GM04504 (cell line): ENCODE measurements at regions not wholly inside any gene's neighbourhood (a gene's known extent, or its start where the extent isn't known, plus 50 kb on each side); places are given as distances from the start of the nearest gene placed in this dataset.

ENCODE experiments used
- DNase-seq: peaks from one replicate; pipeline ENCODE4 v3.0.0-alpha.2; 2012; ENCODE audit warnings: low read depth

DNA sequence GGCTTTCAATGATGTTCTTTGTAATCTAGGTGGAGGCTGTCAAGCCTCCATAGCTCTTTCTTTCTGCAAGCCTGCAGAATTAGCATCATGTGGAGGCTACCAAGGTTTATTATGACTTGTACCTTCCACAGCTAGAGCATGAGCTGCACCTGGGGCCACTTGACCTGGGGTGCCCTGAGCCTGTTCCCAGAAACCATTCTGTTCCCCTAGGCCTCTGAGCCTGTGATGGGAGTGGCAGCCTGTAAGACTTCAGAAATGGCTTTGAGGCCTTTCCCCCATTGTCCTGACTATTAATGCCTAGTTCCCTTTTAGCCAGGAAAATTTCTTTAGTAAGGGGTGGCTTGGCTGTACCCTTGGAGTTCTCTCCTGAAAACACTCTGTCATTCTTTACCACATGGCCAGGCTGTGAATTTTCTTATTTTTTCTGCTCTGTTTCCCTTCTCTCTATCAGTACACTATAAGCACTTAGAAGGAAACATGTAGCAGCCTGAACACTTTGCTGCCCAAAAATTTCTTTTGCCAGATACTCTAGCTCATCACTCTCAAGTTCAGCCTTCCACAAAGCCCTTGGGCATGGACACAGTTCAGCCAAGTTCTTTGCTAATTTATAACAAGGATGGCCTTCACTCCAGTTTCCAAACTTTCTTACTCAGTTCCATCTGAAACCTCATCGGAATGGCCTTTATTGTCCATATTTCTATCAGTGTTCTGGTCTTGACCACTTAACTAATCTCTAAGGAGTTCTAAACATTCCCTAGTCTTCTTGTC is 61.4 kb upstream of the NR3C1 start:
- no peak for DNase-seq

GRCh38 chr5:143462431-143462830 is 58.9 kb upstream of the NR3C1 start:
- no peak for DNase-seq

- DNase-seq, result no peak
Measured at GRCh38 chr5:143459433-143459832, 55.9 kb upstream of the NR3C1 start.

DNA sequence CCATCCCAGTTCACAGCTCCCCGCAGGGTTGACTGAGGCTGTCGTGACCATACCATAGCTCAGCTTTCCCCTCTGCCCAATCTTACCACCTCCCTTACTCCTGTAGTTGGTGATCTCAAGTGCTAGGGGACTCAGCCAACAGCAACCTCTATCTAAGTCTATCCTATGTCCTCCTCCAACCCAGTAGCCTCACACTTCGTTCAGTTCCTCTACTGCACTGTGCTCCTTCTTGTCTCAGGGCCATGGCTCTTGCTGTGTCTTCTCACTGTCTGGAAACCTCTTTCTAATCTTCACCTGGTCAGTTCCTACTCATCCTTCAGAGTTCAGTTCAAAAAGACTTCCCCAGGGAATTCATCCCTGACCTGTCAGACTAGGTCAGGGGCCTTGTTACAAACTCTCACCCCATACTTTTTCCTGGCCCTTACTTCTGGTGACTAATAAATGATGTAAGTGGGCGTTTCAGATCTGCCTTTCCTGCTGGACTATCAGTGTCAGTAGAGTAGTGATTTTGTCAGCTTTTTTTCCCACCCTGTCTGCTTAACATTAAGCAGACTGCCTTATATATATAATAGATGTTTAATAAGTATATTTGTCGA is 53.6 kb upstream of the NR3C1 start:
- peak; percentile 34 for DNase-seq

GRCh38 chr5:143454936-143455516 is 51.5 kb upstream of the NR3C1 start:
- no peak for DNase-seq

DNA sequence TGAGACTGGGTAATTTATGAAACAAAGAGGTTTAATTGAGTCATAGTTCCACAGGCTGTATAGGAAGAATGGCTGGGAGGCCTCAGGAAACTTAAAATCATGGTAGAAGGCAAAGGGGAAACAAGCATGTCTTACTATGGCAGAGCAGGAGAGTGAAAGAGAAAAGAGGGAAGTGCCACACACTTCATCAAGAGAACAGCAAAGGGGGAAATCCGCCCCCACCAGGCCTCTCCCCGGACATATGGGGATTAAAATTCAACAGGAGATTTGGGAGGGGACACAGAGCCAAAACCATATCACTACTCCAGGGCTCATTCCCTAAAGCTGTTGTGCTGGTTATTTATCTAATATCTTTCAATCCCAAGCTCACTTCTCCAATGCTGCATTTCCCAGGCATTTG is 50.2 kb upstream of the NR3C1 start:
- no peak for DNase-seq
